ENCODE measurements at regions not wholly inside any gene's neighbourhood (a gene's known extent, or its start where the extent isn't known, plus 50 kb on each side); places are given as distances from the start of the nearest gene placed in this dataset.

DNA sequence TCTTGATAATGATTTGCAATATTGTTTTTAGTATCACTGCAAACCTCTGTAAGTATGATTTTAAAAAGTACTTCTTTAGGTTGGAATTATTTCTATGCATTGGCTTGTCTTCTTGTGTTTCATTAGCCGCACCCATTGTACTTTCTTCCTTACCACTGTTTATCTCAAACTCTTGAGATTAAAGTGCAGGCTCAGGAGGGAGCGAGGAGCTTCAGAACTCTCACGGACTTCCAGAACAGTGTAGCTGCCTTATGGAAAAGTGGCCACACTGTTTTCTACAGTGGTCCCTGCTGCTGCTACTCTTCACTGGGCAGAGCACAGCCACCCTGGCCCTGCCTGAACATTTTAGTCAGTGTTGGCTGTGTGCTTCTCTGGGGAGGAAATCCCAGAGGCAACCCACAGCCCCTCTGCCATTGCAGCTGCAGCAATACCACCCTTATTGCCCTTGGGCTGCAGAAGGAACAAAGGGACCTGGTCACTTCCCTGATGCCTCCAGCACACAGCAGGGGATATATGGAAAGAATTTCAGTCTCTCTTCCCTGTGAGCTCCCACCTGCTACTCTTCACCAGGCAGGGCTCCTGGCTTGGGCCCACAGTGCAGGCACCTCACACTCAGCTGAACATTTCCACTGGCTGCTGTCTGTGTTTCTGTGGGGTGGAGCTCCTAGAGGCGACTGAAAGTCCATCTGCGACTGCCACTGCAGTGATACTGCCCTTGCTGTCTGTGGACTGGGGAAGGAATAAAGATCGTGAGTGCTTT, 91.7 kb upstream of the MAP3K4 start:
- DNase-seq = no peak

GRCh38 chr6:160911949-160912348, 79.6 kb upstream of the MAP3K4 start:
- DNase-seq = no peak

GRCh38 chr6:160912411-160912810, 79.2 kb upstream of the MAP3K4 start:
- DNase-seq = no peak

DNA sequence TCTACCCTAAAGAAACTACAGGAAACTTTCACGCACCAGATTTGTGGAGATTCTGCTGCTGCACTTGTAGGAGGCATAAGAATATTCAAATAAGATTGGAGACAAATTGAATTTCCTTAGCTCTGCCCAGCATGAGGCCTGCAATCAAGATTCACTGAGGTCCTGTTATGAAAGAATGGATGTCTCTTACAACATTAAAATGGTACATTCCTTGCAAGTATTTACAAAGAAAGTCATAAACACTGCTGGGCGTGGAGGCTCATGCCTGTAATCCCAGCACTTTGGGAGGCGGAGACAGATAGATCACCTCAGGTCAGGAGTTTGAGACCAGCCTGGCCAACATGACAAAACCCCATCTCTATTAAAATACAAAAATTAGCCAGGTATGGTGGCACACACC, 74.0 kb upstream of the MAP3K4 start:
- DNase-seq = no peak

DNA sequence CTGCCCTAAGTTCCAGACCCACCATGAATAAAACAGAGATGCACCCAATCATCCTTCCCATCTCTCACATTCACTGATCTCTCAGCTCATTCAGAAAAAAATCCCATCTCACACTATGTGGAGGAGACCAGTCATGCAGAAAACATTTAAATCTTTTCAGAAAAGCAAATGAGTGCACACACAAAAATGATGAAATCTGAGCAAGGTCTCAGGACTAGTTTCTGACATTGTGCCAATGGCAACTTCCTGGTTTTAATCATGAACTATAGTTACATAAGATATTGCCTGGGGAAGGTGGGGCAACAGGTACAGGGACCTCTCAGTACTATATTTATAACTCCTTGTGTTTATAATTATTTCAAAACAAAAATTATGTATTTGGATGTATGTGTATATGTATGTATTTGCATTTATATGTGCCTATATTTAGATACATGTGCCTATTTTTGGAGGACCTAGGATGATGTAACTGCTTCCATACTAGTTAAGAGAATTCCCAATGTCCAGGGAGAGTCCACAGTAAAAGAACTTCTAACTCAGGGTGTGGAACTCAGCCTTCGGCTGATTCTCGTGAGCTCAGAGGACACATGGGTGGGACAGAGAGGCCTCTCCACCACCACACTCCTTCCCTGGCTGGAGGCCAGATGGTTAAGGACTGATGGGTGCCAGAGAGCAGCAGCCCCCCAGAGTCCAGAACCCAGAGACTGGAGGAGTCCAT, 71.7 kb upstream of the MAP3K4 start:
- no peak for DNase-seq

DNA sequence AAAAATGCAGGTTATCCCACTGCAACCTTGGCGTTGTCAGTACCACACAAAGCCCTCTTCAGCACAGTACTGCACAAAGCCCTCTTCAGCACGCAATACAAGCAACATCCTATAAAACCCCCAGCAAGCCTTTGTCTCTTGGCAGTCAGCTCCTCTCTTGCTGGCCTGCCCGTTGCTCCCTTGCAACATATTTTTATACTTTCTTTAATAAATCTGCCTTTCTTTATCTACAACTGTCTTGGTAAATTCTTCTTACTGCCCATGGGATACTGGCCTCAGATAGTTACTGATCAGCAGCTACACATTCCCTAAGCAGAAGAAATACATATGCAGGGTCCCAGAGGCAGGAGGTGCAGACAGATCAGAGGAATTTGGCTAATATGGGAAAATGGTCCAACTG, 70.5 kb upstream of the MAP3K4 start:
- no peak for DNase-seq

GRCh38 chr6:160926281-160927276, 65.0 kb upstream of the MAP3K4 start:
- DNase-seq = no peak

DNA sequence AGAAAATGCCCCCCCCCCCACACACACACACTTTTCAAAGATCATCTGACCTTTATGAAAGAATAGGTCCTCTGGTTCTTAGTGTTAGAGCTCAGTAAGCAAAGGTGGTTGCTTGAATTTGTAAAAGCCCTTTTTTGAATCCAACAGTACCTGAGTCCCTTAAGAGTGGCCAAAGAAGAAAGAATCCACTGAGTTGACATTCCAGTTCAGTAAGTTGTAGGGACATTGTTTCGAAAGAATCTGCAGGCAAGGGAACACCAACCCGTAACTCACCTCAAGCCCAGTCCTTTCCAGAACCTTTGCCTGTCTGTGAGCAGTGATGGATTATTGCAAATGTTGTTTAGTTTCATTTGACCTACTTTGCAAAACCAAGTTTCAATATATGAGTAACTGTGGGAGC, 64.2 kb upstream of the MAP3K4 start:
- no peak for DNase-seq

DNA sequence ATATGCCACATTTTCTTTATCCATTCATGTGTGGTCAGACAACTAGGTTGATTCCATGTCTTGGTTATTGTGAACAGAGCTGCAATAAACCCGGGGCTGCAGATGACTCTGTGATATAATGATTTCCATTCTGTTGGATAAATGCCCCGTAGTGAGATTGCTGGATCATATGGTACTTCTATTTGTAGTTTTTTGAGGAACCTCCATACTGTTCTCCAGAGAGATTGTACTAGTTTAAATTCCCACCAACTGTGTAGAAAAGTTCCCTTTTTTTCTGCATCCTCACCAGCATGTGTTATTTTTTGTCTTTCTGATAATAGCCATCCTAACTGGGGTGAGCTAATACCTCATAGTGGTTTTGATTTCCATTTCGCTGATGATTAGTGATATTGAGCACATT, 62.2 kb upstream of the MAP3K4 start:
- no peak for DNase-seq

DNA sequence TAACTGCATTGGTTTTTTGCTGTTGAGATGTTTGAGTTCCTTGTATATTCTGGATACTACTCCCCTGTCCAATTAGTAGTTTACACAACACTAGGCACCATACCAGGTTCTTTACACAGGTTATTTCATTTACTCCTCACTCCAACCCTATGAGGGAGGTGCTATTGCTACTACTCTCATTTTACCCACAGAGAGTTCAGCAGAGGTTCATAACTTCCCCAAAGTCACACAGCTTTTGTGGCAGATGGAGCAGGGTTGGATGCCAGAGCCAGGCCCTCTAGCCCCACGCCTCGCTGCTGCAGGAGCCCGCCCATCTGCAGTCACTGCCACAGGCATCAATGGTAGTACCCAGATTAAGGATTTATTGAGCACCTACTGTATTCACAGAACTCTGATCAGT, 61.7 kb upstream of the MAP3K4 start:
- DNase-seq = no peak

GRCh38 chr6:160930547-160931377, 60.8 kb upstream of the MAP3K4 start:
- peak; percentile 78 for DNase-seq

GRCh38 chr6:160931378-160932310, 59.9 kb upstream of the MAP3K4 start:
- DNase-seq = no peak

- no peak for DNase-seq
Observed at GRCh38 chr6:160933256-160933655, 58.3 kb upstream of the MAP3K4 start.

- DNase-seq = no peak
Observed at GRCh38 chr6:160934157-160934556, 57.4 kb upstream of the MAP3K4 start.

GRCh38 chr6:160940197-160940596, 51.4 kb upstream of the MAP3K4 start:
- DNase-seq = no peak

Data from dermis blood vessel endothelial cell (primary cell).